ENCODE measurements at regions not wholly inside any gene's neighbourhood (a gene's known extent, or its start where the extent isn't known, plus 50 kb on each side); places are given as distances from the start of the nearest gene placed in this dataset.

DNA sequence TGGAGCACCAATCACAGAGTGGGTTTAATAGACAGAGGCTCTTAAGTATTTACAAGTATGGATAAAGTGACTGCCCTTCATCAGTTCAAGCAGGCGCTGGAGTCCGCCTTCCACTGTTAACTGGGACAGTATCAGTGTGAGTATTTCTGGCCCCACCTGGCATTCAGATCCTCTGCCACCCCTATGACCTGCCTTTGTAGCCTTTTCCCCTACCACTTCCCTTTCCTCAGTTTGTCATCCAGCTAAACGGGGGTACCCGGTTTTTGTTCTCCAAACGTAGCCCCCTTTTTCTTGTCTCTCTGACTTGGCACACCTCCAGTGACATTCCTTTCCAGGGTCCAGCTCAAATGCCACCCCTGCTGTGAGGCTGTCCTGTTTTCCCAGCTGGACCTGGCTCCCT lies 134.4 kb downstream of the SNX10 start:
- TF ChIP-seq YY1 (IDR thresholded peaks at IDR 0.05), result no peak
- TF ChIP-seq, protein P1, sequence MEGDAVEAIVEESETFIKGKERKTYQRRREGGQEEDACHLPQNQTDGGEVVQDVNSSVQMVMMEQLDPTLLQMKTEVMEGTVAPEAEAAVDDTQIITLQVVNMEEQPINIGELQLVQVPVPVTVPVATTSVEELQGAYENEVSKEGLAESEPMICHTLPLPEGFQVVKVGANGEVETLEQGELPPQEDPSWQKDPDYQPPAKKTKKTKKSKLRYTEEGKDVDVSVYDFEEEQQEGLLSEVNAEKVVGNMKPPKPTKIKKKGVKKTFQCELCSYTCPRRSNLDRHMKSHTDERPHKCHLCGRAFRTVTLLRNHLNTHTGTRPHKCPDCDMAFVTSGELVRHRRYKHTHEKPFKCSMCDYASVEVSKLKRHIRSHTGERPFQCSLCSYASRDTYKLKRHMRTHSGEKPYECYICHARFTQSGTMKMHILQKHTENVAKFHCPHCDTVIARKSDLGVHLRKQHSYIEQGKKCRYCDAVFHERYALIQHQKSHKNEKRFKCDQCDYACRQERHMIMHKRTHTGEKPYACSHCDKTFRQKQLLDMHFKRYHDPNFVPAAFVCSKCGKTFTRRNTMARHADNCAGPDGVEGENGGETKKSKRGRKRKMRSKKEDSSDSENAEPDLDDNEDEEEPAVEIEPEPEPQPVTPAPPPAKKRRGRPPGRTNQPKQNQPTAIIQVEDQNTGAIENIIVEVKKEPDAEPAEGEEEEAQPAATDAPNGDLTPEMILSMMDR (IDR thresholded peaks at IDR 0.05; ENCODE audit: low read depth, low read length, missing input control), result no peak
- TF ChIP-seq, protein P2, sequence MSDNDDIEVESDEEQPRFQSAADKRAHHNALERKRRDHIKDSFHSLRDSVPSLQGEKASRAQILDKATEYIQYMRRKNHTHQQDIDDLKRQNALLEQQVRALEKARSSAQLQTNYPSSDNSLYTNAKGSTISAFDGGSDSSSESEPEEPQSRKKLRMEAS (IDR thresholded peaks at IDR 0.05), result no peak
- no peak for TF ChIP-seq FOXA1 (IDR thresholded peaks at IDR 0.05)
- TF ChIP-seq, protein P3, sequence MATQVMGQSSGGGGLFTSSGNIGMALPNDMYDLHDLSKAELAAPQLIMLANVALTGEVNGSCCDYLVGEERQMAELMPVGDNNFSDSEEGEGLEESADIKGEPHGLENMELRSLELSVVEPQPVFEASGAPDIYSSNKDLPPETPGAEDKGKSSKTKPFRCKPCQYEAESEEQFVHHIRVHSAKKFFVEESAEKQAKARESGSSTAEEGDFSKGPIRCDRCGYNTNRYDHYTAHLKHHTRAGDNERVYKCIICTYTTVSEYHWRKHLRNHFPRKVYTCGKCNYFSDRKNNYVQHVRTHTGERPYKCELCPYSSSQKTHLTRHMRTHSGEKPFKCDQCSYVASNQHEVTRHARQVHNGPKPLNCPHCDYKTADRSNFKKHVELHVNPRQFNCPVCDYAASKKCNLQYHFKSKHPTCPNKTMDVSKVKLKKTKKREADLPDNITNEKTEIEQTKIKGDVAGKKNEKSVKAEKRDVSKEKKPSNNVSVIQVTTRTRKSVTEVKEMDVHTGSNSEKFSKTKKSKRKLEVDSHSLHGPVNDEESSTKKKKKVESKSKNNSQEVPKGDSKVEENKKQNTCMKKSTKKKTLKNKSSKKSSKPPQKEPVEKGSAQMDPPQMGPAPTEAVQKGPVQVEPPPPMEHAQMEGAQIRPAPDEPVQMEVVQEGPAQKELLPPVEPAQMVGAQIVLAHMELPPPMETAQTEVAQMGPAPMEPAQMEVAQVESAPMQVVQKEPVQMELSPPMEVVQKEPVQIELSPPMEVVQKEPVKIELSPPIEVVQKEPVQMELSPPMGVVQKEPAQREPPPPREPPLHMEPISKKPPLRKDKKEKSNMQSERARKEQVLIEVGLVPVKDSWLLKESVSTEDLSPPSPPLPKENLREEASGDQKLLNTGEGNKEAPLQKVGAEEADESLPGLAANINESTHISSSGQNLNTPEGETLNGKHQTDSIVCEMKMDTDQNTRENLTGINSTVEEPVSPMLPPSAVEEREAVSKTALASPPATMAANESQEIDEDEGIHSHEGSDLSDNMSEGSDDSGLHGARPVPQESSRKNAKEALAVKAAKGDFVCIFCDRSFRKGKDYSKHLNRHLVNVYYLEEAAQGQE (IDR thresholded peaks at IDR 0.05), result no peak
- no peak for TF ChIP-seq TAF1 (conservative IDR thresholded peaks at IDR 0.05)
- TF ChIP-seq, protein P4, sequence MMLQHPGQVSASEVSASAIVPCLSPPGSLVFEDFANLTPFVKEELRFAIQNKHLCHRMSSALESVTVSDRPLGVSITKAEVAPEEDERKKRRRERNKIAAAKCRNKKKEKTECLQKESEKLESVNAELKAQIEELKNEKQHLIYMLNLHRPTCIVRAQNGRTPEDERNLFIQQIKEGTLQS (IDR thresholded peaks at IDR 0.05), result no peak
- TF ChIP-seq, protein P5, sequence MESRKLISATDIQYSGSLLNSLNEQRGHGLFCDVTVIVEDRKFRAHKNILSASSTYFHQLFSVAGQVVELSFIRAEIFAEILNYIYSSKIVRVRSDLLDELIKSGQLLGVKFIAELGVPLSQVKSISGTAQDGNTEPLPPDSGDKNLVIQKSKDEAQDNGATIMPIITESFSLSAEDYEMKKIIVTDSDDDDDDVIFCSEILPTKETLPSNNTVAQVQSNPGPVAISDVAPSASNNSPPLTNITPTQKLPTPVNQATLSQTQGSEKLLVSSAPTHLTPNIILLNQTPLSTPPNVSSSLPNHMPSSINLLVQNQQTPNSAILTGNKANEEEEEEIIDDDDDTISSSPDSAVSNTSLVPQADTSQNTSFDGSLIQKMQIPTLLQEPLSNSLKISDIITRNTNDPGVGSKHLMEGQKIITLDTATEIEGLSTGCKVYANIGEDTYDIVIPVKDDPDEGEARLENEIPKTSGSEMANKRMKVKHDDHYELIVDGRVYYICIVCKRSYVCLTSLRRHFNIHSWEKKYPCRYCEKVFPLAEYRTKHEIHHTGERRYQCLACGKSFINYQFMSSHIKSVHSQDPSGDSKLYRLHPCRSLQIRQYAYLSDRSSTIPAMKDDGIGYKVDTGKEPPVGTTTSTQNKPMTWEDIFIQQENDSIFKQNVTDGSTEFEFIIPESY (IDR thresholded peaks at IDR 0.05), result no peak
- TF ChIP-seq SP1 (IDR thresholded peaks at IDR 0.05), result no peak
